ENCODE measurements at regions not wholly inside any gene's neighbourhood (a gene's known extent, or its start where the extent isn't known, plus 50 kb on each side); places are given as distances from the start of the nearest gene placed in this dataset.
"Not testable (repeated sequence)": the region's sequence is repeated elsewhere in the genome, so short reads cannot be mapped to it uniquely, and the experiment has no call there.

DNA sequence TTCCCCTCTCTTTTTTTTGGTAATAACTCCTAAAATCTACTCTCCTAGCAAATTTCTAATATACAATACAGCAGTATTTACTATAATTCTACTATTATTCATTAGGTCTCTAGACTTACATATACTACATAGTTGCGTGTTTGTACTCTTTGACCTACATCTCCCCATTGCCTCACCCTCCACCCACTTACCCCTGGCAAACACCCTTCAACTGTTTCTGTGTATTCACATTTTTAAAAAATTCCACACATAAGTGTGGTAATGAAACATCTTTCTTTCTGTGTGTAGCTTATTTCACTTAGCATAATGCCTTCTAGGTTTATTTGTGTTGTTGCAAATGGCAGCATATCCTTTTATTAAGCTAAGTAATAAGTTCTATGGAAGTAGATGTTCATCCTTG lies 336.0 kb downstream of the CCDC85A start:
- no peak for DNase-seq

DNA sequence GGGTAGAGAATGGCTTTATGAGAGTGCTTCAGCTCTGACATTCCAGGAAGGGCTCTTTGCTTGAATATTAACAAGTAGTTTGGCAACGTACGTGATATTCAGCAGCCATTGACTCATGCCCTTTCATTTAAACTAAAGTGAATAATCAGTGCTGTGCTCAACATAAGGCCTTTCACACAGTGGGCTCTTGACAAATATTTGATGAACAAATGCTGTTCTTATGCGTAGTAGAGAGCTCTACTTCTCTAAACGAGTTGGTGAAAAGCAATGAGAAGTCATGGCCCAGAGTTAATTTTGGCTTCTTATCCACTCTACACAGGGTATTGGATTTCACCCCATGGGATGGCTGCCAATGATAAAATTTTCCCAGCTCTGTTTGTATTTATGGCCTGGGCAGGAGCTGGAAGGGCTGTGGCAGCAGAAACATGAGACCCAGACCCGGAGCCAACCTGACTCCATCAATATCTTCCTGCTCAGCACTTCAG lies 338.9 kb downstream of the CCDC85A start:
- no peak for DNase-seq

GRCh38 chr2:56523816-56524215 lies 340.0 kb downstream of the CCDC85A start:
- no peak for DNase-seq

DNA sequence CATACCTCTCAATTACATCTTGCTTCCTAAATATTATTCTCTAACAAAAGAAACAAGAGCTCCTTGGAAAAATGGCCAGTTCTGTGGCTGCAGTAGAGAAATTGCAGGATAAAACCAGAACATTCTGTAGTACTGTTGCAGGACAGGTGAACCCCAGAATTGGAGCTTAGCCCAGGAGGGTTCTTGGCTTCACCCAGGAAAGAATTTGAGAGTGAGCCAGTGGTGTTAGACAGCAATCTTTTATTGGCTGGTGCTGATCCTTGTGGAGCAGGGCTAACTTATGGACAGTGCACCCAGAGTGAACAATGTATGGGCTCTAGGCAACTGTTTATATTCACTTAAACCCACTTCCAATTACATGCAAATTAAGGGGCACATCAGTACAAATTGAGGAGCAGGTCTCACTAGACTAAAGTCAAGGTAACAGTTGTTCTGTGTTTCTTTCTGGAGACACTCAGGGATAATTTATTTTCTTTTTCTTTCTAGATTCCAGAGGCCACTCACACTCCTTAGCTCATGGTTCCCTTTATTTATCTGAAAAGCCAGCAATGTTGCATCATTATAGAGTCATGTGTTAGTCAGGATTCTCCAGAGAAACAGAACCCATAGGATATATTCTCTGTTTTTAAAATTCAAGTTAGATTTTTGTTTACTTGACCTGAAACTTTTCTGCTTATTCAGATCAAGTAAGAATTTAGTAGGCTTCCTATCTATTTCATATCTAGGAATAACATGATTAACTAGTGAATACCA lies 348.1 kb downstream of the CCDC85A start:
- no peak for DNase-seq

DNA sequence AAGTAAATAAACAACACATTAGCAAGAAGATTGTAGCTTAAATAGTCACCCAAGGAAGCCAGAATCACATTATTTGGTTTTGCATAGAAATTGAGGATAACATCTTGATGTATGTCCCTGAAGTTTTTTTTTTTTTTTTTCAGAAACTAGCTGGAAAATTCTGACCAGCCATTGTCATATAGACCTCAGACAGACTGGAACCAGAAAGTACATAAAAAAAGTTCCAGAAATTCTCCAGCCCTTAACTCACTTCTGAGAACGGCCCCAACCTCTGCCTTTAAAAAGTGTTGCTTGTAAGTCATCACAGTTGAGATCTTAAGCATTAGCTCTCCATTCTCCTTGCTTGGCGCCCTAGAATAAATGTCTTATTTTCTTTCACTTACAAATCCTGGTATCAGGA lies 350.5 kb downstream of the CCDC85A start:
- DNase-seq = no peak

DNA sequence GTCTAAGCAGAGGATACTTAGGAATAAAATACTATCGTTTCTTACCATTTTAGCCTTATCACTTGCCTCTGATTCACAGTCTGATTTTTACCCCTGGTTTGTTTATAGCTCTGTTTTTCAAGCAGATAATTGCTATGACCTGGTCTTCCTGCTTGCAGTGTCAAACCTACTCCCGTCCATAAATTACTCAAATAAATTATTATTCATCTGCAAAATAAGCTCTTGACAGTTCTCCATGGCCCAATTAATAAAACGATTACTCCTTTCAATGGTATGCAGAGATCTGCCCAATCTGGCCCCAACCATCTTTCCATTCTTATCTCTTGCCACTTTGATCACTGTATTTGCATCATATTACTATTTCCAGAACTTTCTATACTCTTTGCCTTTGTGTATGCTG lies 354.0 kb downstream of the CCDC85A start:
- no peak for DNase-seq

GRCh38 chr2:56539618-56540017 lies 355.8 kb downstream of the CCDC85A start:
- no peak for DNase-seq

DNA sequence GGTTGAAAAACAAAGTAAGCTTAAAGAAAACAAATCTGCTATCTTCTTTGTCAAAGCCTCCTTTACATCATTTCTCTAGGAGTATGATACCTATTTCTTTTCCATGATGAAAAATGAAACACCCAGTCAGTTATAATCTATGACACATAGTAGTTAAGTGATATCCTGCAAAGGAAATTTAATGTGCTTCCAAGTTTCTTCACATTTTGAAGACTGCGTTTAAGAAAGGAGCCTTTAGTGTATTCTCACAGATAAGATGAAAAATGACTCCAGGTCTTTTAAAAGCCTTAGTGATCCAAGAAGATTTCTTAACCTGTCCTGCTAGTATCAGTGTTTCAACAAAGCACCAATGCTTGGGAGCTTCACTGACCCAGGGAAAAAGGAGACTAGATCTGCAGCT lies 356.7 kb downstream of the CCDC85A start:
- no peak for DNase-seq

DNA sequence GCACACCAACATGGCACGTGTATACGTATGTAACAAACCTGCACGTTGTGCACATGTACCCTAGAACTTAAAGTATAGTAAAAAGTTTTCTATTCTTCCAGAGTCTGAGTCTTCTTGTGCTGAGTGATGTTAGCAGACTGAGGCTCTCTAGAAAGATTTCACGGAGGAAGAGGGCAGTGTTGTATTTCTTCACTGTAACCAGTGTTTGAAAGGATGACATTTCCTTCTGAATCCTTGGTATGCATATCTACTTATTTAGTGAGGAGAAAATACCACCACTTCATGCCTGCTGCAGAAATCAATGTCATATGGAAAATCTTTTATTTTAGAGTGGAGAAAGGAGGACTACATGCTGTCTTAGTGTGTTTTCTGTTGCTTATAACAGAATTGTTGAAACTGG lies 357.1 kb downstream of the CCDC85A start:
- no peak for DNase-seq

- no peak for DNase-seq
Measured at GRCh38 chr2:56542213-56542612, 358.4 kb downstream of the CCDC85A start.

- DNase-seq = no peak
Measured at GRCh38 chr2:56565143-56565542, 381.4 kb downstream of the CCDC85A start.

DNA sequence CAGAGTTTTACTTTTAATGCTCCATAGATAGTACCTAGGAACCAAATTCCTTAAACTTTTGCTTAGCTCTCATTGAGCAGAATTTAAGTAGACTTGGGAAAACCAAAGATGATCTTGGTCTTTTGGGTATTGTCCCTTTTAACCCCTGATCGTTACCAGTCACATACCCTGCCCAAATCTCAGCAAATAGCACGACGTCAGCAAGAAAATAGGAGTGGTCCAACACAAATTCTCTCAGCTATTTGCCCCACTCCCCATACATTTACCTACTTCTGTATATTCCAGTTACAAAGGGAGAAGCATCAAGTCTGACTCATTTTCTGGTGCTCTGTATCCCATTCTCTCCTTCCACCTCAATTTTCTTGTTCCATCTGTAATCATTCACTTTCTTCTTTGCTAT lies 387.3 kb downstream of the CCDC85A start:
- DNase-seq = no peak

DNA sequence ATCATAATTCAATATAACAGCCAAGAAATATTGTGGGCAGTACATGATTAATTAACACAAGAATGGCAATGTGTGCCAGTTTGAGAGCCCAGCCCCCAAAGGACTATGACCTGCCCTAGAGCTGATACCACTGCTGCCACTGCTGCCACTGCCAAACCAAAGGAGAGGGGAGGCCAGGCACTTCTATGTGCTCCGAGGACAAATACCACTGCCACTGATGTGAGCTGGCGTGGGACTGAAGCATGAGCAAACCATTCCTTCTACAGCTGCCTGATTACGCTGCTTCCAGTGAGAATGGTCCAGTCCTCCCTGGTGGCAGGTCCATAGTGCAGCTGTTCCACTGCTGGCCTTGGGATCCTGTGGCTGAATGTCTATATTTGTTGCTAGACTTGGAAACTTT lies 392.2 kb downstream of the CCDC85A start:
- DNase-seq = no peak

- DNase-seq = no peak
Measured at GRCh38 chr2:56580242-56580641, 396.5 kb downstream of the CCDC85A start.

GRCh38 chr2:56582570-56582969 lies 398.8 kb downstream of the CCDC85A start:
- DNase-seq = no peak

DNA sequence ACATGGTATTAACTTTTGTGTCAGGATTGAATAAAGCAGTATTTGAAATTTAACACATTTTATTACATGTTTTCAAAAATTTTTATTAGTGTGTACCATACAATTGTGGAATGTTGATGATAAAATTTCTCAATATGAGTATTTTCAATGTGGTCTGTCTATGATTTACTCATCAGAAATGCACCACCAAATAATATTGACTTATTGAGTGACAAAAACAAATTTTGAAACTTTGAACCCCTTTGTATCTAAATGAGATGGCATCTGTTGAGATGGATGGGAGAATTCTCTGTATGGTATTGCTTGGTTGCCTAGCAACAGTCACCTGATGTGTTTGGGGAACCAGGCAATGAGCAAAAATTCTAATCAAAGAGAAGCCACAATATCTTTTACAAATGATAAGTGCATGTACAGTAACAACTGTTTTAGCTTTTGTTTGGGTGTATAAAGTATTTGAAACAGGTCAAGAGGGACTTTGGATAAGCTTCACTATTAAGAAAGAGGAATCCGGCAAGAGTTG lies 400.1 kb downstream of the CCDC85A start:
- DNase-seq = no peak

- no peak for DNase-seq
Measured at GRCh38 chr2:56587456-56587855, 403.7 kb downstream of the CCDC85A start.

GRCh38 chr2:56589194-56589593 lies 405.4 kb downstream of the CCDC85A start:
- DNase-seq = no peak

DNA sequence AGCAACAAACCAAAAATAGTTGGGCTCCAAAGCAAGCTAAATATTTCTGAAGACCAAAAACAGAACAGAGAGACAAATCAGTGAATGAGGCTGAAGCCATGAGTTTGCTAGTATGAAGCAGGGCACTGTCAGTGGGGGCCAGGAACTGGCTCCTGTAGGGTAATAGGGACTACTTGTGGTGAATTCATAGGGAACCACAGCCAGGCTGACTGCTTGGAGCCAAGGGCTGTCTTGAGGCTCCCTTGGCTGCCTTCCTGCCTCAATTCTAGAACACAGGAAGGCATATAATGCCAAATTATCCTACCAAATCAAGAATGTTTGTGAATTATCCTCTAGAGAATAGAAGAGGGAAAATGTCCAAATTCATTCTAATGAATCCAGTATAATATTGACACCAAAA lies 406.0 kb downstream of the CCDC85A start:
- DNase-seq = no peak

GRCh38 chr2:56590611-56591010 lies 406.8 kb downstream of the CCDC85A start:
- no peak for DNase-seq

GRCh38 chr2:56606086-56606485 lies 422.3 kb downstream of the CCDC85A start:
- not testable (repeated sequence) for DNase-seq

DNA sequence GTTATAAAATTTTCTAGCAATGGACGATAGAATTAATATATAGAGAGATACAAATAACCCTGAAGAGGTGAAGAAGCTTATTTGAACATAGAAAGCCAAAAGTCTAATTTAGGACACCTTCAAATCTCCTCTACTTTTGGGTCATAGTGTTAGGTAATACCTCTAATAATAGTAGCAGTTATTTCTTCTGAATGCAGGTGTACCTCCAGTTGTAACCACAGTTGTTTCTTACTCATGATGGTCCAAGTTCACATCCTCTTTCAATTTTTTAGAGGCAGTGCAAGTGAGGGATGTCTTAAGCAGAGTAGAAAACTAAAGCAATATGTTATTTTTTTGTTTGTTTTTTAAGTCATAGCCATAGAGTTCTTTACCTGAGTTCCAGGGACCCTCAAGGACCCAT lies 429.5 kb downstream of the CCDC85A start:
- no peak for DNase-seq

GRCh38 chr2:56613920-56614319 lies 430.1 kb downstream of the CCDC85A start:
- DNase-seq = no peak

- no peak for DNase-seq
Measured at GRCh38 chr2:56615760-56616159, 432.0 kb downstream of the CCDC85A start.

- DNase-seq = no peak
Measured at GRCh38 chr2:56624181-56624580, 440.4 kb downstream of the CCDC85A start.
